HG03378 (cell line): ENCODE measurements at regions not wholly inside any gene's neighbourhood (a gene's known extent, or its start where the extent isn't known, plus 50 kb on each side); places are given as distances from the start of the nearest gene placed in this dataset.

Experiments used
- ATAC-seq: cut with Tn5 transposase; IDR thresholded peaks from one replicate; pipeline ENCODE4 v1.9.1; 2021; ENCODE audit warnings: mild to moderate bottlenecking, moderate library complexity; ENCODE audit not compliant: unreplicated experiment

DNA sequence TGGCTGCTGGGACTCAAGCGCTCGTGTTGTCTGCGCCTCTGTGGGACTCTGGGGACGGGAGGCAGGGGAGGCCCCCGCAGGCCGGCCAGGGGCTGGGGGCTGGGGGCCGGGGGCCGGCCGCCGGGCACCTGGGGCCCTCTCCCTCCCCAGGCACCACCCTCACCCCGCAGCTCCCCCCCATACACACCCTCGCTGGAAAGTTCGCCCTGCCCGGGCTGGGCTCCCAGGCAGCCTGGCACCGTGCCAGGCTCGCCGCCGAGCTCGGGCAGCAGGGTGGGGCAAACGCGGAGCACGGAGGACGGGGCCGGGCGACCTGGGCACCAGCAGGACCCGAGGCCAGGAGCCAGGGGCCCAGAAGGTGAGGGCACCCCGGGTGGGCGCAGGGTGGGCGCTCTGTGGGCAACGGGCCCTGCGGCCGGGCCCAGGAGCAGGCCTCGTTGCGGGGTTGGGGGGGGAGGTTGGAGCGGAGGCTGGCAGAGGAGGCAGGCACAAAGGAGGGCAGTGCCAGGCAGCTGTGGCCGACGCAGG, 76.7 kb upstream of the WNT7B start:
- ATAC-seq: no peak

DNA sequence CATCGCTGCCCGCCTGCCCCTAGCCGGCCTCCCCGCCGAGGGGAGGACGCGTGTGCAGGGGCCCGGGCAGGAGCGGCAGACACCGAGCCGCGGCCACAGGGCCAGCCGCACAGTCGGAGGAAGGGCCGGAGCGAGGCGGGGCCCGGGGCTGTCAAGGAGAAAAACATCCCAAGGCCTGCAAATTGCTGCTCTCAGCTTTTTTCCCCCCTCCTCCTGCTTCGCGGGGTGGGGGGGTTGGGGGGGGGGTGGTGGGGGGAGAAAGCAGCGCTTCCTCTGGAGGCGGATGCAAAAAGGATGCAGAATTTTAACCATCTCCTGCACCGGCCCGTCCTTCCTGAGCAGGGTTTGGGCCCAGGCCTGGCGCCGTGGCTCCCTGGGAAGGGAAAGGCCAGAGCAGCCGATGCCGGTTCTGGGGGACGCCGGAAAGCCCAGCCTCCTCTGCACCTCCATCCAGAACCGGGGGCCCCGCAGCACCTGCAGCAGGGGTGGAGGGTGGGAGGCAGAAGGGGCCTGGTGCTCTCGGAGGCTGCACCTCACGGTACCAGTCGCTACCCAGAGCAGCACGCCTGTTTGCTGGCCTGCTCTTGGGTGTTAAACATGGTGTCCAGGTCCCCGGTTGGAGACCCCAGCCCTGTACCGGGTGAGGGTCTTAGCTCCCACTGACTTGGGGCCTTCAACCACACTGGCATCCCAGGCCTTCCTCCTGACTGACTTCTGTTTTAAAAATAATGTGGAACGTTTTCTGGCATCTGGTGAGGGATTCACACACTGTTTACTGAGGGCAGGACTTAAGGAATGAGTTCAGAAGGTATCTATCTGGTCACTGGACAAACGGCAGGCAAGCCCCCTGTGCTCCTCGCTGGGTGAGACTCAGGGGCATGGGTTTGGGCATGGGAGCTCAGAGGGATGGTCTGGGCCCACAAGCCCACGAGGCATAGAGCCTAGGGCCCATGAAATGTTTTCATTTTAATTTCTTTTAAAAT, 77.4 kb upstream of the WNT7B start:
- ATAC-seq: no peak

- ATAC-seq: no peak
Observed at GRCh38 chr22:46055181-46055875, 78.4 kb upstream of the WNT7B start.

GRCh38 chr22:46055911-46056545, 79.1 kb upstream of the WNT7B start:
- no peak for ATAC-seq

DNA sequence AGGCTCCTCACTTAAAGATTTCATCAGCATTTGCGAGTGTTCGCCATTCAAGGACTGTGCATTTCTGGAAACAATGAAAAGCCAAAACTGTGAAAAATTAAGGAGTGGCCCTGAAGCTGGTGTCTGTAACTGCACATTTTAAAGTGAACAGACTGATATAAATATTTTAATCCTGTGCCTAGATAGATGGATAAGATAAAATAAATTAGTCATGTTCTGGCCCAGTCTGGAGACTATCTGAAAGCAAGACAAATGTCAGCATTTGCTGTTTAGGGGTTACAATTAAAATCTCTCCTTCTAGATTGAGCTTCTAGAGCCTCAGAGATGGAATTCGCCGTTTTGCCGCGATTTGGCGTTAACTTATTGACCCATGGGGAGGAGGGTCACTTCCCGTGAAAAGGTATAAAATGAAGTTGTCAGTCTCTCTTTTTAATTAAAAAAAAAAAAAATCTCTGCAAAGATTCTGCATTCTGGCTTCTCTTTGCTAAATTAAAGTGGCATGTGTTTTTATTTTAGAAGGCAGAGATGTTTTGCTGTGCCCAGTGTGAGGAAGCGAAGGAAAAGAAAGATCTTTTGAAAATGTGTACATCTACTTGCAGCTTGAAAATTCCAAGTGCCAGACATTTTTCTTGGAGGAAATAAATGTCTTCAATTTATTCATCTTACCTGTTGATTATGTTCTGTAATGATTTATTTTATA, 79.7 kb upstream of the WNT7B start:
- no peak for ATAC-seq

GRCh38 chr22:46057246-46058090, 80.5 kb upstream of the WNT7B start:
- ATAC-seq: no peak

- peak; percentile 53 for ATAC-seq
Observed at GRCh38 chr22:46058091-46058420, 81.1 kb upstream of the WNT7B start.

DNA sequence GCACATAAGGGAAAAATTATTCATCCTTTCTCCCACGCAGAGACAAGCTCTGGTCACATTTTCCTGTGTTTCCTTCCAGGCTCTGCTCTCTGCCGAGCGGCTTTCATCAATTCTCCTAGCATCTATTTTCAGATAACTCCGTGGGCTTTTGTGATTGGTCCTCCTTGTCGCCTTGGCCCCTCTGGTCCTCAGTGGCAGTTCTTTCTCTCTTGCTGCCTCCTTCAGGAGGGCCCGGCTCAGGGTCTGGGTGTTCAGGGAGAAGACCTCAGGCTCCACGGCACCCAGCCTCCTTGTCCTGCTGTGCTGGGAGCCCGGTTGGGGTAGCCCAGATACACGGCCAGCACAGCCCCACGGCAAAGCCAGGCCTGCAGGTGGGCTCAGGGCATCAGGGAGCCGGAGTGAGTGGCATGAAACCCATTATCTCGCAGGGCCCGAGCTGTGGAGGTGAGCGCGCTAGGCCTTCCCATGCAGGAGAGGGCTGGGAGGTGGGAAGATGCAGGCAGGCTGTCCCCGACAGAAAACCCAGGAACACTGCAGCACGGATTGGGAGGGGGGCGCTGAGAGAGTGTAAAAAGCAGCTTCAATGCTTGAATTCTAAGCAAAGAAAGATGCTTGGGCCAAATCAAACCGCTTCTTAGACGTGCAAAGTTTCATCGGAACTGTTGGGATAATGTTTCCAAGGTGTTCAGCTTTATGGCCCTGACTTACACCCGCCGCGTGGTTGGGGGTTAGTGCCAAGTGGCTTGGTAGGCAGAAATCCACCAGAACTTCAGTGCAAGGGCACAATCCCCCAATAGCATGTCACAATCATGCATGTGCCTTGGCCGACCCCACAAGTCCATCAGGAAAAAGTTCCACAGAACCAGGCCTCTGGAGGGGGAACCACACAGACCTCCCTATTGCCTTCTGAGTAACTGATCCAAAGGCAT, 81.9 kb upstream of the WNT7B start:
- ATAC-seq: no peak

DNA sequence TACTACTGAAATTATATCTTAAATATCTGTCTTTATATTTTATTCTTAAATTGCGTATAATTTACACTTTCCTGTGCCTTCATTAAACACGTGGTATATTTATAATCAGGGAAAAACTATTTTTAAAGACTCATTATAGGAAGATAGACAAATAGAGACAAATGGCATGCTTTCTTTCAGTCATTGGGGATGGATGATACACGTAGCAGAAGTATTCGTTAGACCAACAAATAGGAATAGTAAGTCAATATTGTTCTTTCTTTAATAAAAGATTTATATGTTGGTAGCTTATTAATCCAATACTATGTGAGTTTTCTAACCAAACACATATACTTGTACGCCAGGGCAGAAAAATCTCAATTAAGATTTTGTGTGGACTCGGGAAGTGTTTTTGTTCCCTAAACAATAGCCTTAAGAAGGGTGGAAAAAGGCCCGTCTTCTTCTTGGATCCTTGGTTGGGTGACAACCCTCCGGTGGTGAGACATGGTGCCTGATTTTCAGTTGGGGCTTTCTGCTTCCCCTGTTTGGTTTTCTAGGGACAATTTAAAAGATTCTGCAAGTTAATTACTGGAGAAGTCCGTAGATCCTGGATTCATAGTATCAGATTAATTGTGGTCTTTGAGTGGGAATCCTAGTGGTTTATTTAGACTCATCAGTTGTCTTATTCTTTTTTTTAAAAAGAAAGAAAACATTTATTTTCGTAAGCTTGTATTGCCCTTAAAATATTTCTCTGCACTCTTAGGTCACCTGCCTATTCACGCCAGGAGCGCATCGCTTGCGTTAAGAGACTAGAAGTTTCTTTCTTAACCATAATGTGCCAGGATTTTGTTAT, 83.5 kb upstream of the WNT7B start:
- no peak for ATAC-seq

GRCh38 chr22:46061124-46061500, 84.2 kb upstream of the WNT7B start:
- ATAC-seq: no peak

DNA sequence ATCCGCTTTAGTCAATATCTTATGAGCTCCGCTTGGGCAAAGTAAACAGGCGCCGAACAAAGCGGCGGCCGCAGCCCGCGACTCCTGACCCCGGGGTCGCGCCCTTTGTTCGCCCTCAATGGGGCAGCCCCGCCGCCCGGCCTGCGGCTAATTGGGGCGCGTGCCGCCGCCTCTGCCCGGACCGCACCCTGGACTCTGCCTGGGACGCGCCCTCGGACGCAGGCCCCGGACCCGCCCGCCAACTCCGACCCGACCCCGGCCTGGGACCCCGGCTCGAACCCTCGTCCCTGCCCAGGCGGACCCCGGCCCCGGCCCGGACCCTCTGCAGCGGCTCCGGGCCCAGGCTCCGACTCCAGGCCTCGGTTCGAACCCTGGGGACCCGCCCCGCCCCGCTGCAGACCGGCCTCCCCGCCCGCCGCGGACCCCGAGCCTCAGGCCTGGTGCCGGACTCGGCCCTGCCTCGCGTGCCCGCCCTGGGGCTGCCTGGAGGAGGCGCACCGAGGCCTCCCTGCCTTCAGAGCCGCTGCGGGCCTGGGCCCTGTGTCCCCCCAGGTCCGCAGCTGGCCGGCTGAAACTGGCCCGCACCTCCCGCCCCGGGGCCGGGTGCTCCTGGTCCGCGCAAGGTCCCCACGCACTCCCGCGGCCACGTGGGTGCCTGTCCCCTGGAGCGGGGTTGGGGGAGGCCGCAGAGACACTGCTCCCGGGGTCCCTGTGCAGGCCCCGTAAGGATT, 84.7 kb upstream of the WNT7B start:
- no peak for ATAC-seq

GRCh38 chr22:46062232-46062615, 85.3 kb upstream of the WNT7B start:
- no peak for ATAC-seq

GRCh38 chr22:46062971-46063631, 86.1 kb upstream of the WNT7B start:
- ATAC-seq: no peak

DNA sequence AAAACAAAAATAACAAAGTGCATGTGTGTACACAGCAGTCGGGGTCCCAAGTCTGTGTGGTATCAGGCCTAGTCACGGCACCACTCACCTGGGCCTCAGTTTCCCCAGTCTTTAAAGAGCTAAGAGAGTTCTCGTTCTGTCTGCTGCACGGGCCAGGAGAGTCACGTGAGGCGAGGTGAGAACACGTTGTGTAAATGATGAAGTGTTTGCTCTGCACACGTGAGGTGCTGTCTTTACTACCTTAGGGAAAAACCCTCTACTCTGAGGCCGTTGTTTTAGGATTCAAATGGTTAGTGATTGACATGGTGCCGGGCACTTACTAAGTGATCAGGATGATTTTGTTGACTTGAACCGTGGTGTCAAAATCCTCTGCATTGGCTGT, 86.5 kb upstream of the PPARA start:
- no peak for ATAC-seq

GRCh38 chr22:46064228-46064965, 85.9 kb upstream of the PPARA start:
- ATAC-seq: no peak

DNA sequence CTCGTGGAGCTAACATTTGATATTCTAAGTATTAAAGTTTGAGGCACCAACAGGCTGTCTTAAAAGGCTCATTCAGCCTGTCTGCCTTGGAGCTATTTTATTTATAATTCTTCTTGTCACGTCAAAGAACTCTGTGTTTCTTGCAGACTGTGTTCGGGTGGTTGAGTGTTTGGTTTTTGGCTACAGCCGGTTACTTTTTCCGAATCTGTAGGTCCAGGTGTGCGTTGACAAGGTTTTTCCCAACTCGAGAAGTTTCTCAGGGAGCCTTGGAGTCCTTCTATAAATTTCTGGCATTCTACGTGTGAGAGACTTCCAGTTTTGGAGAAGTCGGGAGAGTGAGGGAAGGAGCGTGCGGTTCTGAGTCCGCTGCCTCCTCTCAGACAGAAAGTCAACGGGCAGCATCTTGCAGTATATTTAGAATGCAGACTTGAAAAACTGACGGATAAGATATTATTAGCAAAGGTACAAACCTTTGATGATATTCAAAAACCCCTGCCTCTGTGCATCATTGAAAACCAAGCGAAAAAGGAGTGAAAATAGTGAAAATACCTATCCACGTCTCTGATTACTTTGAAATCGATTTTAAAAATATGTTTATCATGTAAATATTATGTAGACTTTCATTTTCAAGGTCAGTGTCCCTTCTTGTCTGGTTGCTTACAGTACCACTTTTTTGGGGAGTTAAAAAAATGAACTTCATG, 85.2 kb upstream of the PPARA start:
- ATAC-seq: no peak
